HCT116 (cell line): ENCODE measurements at regions not wholly inside any gene's neighbourhood (a gene's known extent, or its start where the extent isn't known, plus 50 kb on each side); places are given as distances from the start of the nearest gene placed in this dataset.

Experiments
- ATAC-seq: fragments of 200-7000 bp; cut with Tn5 transposase; 2 replicates; pipeline ENCODE4 v1.9.1; 2020; ENCODE audit warnings: mild to moderate bottlenecking, moderate library complexity
- BruUV-seq: library from RNA; stranded (reverse); fragments of 400-500 nt; replicated peaks from 2 replicates; lab custom pipeline; 2021; lab: Mats Ljungman, UMichigan
- CTCF ChIA-PET: fragments of 300-600 bp; sonication (Branson Sonifier 250); formaldehyde crosslinking; loops from one replicate; lab custom pipeline; 2021; ENCODE audit warnings: antibody characterized with exemption; lab: Charles Lee
- POLR2A ChIA-PET: fragments of 300-600, 350-600 bp; sonication (Branson Sonifier 250); formaldehyde crosslinking; loops from one replicate; lab custom pipeline; 2021; ENCODE audit warnings: antibody characterized with exemption; lab: Charles Lee
- RAD21 ChIA-PET, 2 experiments: fragments of 300-600 bp; sonication (Branson Sonifier 250); formaldehyde crosslinking; loops; one replicate each; lab custom pipeline; 2023; ENCODE audit warnings: low total read pairs in 2 of 2; ENCODE audit not compliant: uncharacterized antibody in 2 of 2, unreplicated experiment in 2 of 2, low non-redundant PET in 1 of 2; lab: Charles Lee
- DNase-seq: peaks from one replicate; pipeline ENCODE4 v3.0.0-alpha.2; 2010; ENCODE audit warnings: low read depth, low spot score
- H2AFZ ChIP-seq: fragments of 200-600 bp; shearing (Covaris generic), sonication (generic); 2 replicates; pipeline ENCODE4 v1.6.1; 2017; ENCODE audit warnings: low read depth, mixed run types, mixed read lengths, antibody characterized with exemption, low read length; ENCODE audit not compliant: poor library complexity, severe bottlenecking
- H3K27ac ChIP-seq: 2 replicates; pipeline ENCODE4 v1.5.1; 2012; ENCODE audit warnings: low read depth, low read length
- H3K27me3 ChIP-seq: fragments of 200-600 bp; sonication (generic); 2 replicates; pipeline ENCODE4 v1.6.1; 2016; ENCODE audit warnings: mixed run types, low read length, mixed read lengths; ENCODE audit not compliant: insufficient read depth
- H3K36me3 ChIP-seq, 2 experiments: fragments of 200-500 bp in 1 of 2; fragments of 200-600 bp in 1 of 2; sonication (Bioruptor generic) in 1 of 2; sonication (generic) in 1 of 2; 2 replicates each; pipeline versions ENCODE4 v1.5.1 to v1.6.1; 2014 to 2016; ENCODE audit warnings: low read length in 2 of 2, inconsistent platforms in 1 of 2, mixed read lengths in 1 of 2, mixed run types in 1 of 2; ENCODE audit not compliant: insufficient read depth in 2 of 2, control insufficient read depth in 1 of 2
- H3K4me1 ChIP-seq, 2 experiments: fragments of 200-600 bp in 1 of 2; sonication (generic) in 1 of 2; 2 replicates each; pipeline versions ENCODE4 v1.5.1 to v1.6.1; 2012 to 2017; ENCODE audit warnings: low read length in 2 of 2, inconsistent platforms in 1 of 2, mild to moderate bottlenecking in 1 of 2, mixed read lengths in 1 of 2, mixed run types in 1 of 2, moderate library complexity in 1 of 2; ENCODE audit not compliant: insufficient read depth in 2 of 2, control insufficient read depth in 1 of 2
- H3K4me2 ChIP-seq: fragments of 200-600 bp; sonication (generic); 2 replicates; pipeline ENCODE4 v1.6.1; 2017; ENCODE audit warnings: mixed run types, low read length, mixed read lengths
- H3K4me3 ChIP-seq, 2 experiments: fragments of 200-600 bp in 1 of 2; sonication (generic) in 1 of 2; replicated peaks in 1 of 2; 2 replicates each; pipeline ENCODE4 v1.5.1; 2011 to 2016; ENCODE audit warnings: low read length in 2 of 2, control low read depth in 1 of 2, low read depth in 1 of 2, mild to moderate bottlenecking in 1 of 2, mixed read lengths in 1 of 2, mixed run types in 1 of 2
- H3K79me2 ChIP-seq: fragments of 200-600 bp; sonication (generic); 2 replicates; pipeline ENCODE4 v1.6.1; 2017; ENCODE audit warnings: mild to moderate bottlenecking, mixed run types, low read length, moderate library complexity, mixed read lengths; ENCODE audit not compliant: insufficient read depth
- H3K9ac ChIP-seq: fragments of 200-600 bp; sonication (generic); 2 replicates; pipeline ENCODE4 v1.6.1; 2016; ENCODE audit warnings: low read length, mixed read lengths
- H3K9me2 ChIP-seq: fragments of 200-600 bp; sonication (generic), shearing (Covaris generic); 2 replicates; pipeline ENCODE4 v1.6.1; 2017; ENCODE audit warnings: mixed run types, mild to moderate bottlenecking, moderate library complexity; ENCODE audit not compliant: insufficient read depth
- H3K9me3 ChIP-seq, 2 experiments: fragments of 200-500 bp in 1 of 2; fragments of 200-600 bp in 1 of 2; sonication (Bioruptor generic) in 1 of 2; sonication (generic) in 1 of 2; 2 replicates each; pipeline ENCODE4 v1.6.1; 2014 to 2017; ENCODE audit warnings: low read length in 2 of 2, mixed read lengths in 2 of 2, inconsistent platforms in 1 of 2, low read depth in 1 of 2, mild to moderate bottlenecking in 1 of 2, mixed run types in 1 of 2, moderate library complexity in 1 of 2; ENCODE audit not compliant: control insufficient read depth in 1 of 2, insufficient read depth in 1 of 2
- H4K20me1 ChIP-seq: fragments of 200-600 bp; sonication (generic), shearing (Covaris generic); 2 replicates; pipeline ENCODE4 v1.6.1; 2017; ENCODE audit warnings: mixed run types, mild to moderate bottlenecking, moderate library complexity; ENCODE audit not compliant: insufficient read depth
- ATF3 ChIP-seq: IDR thresholded peaks from 2 replicates; pipeline ENCODE4 v1.6.1; 2012
- CBX3 ChIP-seq: IDR thresholded peaks from 2 replicates; pipeline ENCODE4 v1.6.1; 2012; ENCODE audit warnings: low read depth
- CEBPB ChIP-seq: IDR thresholded peaks from 2 replicates; pipeline ENCODE4 v1.6.1; 2012; ENCODE audit warnings: low read depth
- EGR1 ChIP-seq: IDR thresholded peaks from 2 replicates; pipeline ENCODE4 v1.6.1; 2012; ENCODE audit warnings: low read depth
- ELF1 ChIP-seq: IDR thresholded peaks from 2 replicates; pipeline ENCODE4 v1.6.1; 2012; ENCODE audit warnings: low read depth, borderline replicate concordance
- POLR2A ChIP-seq: IDR thresholded peaks from 2 replicates; pipeline ENCODE4 v1.7.0; 2011; ENCODE audit warnings: borderline replicate concordance; ENCODE audit not compliant: insufficient read depth, insufficient read length; ENCODE audit errors: extremely low read depth
- REST ChIP-seq: IDR thresholded peaks from 2 replicates; pipeline ENCODE4 v1.6.1; 2012; ENCODE audit warnings: low read depth
- SIN3A ChIP-seq: IDR thresholded peaks from 2 replicates; pipeline ENCODE4 v1.6.1; 2012; ENCODE audit warnings: low read depth
- SP1 ChIP-seq: IDR thresholded peaks from 2 replicates; pipeline ENCODE4 v1.6.1; 2012; ENCODE audit warnings: low read depth
- ZBTB33 ChIP-seq: IDR thresholded peaks from 2 replicates; pipeline ENCODE4 v1.6.1; 2011; ENCODE audit warnings: mild to moderate bottlenecking, low read length, moderate library complexity; ENCODE audit not compliant: insufficient replicate concordance; ENCODE audit errors: extremely low read depth
- ZFX ChIP-seq: fragments of 450-650 bp; IDR thresholded peaks from 2 replicates; pipeline ENCODE4 v1.6.1; 2017
- ZNF274 ChIP-seq: fragments of 200-500 bp; sonication (Bioruptor generic); IDR thresholded peaks from 2 replicates; pipeline ENCODE4 v1.6.1; 2014; ENCODE audit warnings: mild to moderate bottlenecking, low read depth, low read length, inconsistent platforms
- intact Hi-C: fragments of 100-400 bp; cut with micrococcal nuclease; formaldehyde crosslinking; loops from 2 replicates; pipeline ENCODE4 v1.10.0; 2022

- no TSS peak for BruUV-seq
- no peaks in the 10 kb centered on the region for H4K20me1 ChIP-seq
- no peaks in the 10 kb centered on the region for H3K79me2 ChIP-seq
- H3K9ac ChIP-seq, result no peak overlapping the region
- CTCF ChIA-PET, result no interaction called here
- intact Hi-C loops, result no loop called here
- POLR2A ChIA-PET, result no interaction called here
- TF ChIP-seq ELF1 (no peak), ZBTB33 (no peak), POLR2A (no peak), ZFX (no peak), ATF3 (no peak), CBX3 (no peak), SP1 (no peak), CEBPB (no peak), ZNF274 (no peak), SIN3A (no peak), EGR1 (no peak), REST (no peak)
- no peaks in the 10 kb centered on the region for H3K4me1 ChIP-seq
- no peak overlapping the region for H3K27ac ChIP-seq
- H3K36me3 ChIP-seq, result no peaks in the 10 kb centered on the region
- H3K4me3 ChIP-seq, result no peak overlapping the region
- H2AFZ ChIP-seq, result no peak overlapping the region
- H3K27me3 ChIP-seq, result no peaks in the 10 kb centered on the region
- no peak overlapping the region for H3K4me2 ChIP-seq
- ATAC-seq (no peak), DNase-seq (no peak)
- H3K9me3 ChIP-seq, result peaks cover 0 to 14% of the 10 kb centered on the region in 2 experiments; a peak in 2 of 4 replicates
- RAD21 ChIA-PET, result no interaction called here
- H3K9me2 ChIP-seq, result no peaks in the 10 kb centered on the region
Observed at GRCh38 chr4:62627141-62627540, 1427.0 kb downstream of the ADGRL3 start.
